Gastrocnemius medialis (tissue), 4 donors: ENCODE measurements at regions not wholly inside any gene's neighbourhood (a gene's known extent, or its start where the extent isn't known, plus 50 kb on each side); places are given as distances from the start of the nearest gene placed in this dataset.
"Not testable (repeated sequence)": the region's sequence is repeated elsewhere in the genome, so short reads cannot be mapped to it uniquely, and the experiment has no call there.

Experiments used
- ATAC-seq, 2 donors: fragments of 150-250 bp; one replicate each; pipeline ENCODE4 v1.9.1; 2016
- DNase-seq, 2 donors: peaks; one replicate each; pipeline ENCODE4 v3.0.0-alpha.2; 2019
- H3K27ac ChIP-seq, 4 donors: fragments of 200-600 bp; sonication (generic); 1 replicate in 1 of 4; 2 replicates in 3 of 4; pipeline ENCODE4 v1.5.1; 2016 to 2018; ENCODE audit warnings: mild to moderate bottlenecking in 2 of 4, moderate library complexity in 1 of 4
- H3K27me3 ChIP-seq, 3 donors: fragments of 200-600 bp; sonication (generic) in 2 of 3; 1 replicate in 1 of 3; 2 replicates in 2 of 3; pipeline versions ENCODE4 v1.5.1 to v1.6.0; 2016 to 2019; ENCODE audit warnings: mild to moderate bottlenecking in 1 of 3, moderate library complexity in 1 of 3
- H3K36me3 ChIP-seq, 2 donors: fragments of 200-600 bp; sonication (generic) in 1 of 2; one replicate each; pipeline ENCODE4 v1.5.1; 2017 to 2018
- H3K4me1 ChIP-seq, 2 donors: fragments of 200-600 bp; sonication (generic) in 1 of 2; one replicate each; pipeline ENCODE4 v1.5.1; 2016 to 2017; ENCODE audit warnings: mild to moderate bottlenecking in 2 of 2
- H3K4me3 ChIP-seq, 4 donors: fragments of 200-600 bp; sonication (generic) in 3 of 4; 1 replicate in 1 of 4; 2 replicates in 3 of 4; pipeline ENCODE4 v1.5.1; 2016 to 2019; ENCODE audit warnings: mild to moderate bottlenecking in 2 of 4
- H3K9me3 ChIP-seq, 3 donors: fragments of 200-600 bp; sonication (generic) in 2 of 3; 1 replicate in 1 of 3; 2 replicates in 2 of 3; pipeline ENCODE4 v1.5.1; 2016 to 2019
- CTCF ChIP-seq, 5 experiments: fragments of 450-650 bp in 3 of 5; fragments of 200-600 bp in 2 of 5; sonication (generic) in 2 of 5; IDR thresholded peaks in 4 of 5; conservative IDR thresholded peaks in 1 of 5; 1 replicate in 4 of 5; 2 replicates in 1 of 5; pipeline ENCODE4 v1.5.1; 2016 to 2019; ENCODE audit warnings: antibody characterized with exemption in 5 of 5, mild to moderate bottlenecking in 3 of 5, moderate library complexity in 3 of 5
- POLR2A ChIP-seq, 2 donors: fragments of 450-650 bp; IDR thresholded peaks; one replicate each; pipeline ENCODE4 v1.6.1; 2017; ENCODE audit warnings: antibody characterized with exemption in 2 of 2, mild to moderate bottlenecking in 2 of 2, moderate library complexity in 2 of 2
- in situ Hi-C, 4 donors: fragments of 200-750 bp; cut with MboI; loops; one replicate each; pipeline versions ENCODE4 v1.15.0 to v1.8.0; 2017; ENCODE audit warnings: low sequenced_read_pairs in 4 of 4
- intact Hi-C: fragments of 100-400 bp; cut with DNase I; formaldehyde crosslinking; loops from one replicate; pipeline ENCODE4 v1.15.1; 2023; ENCODE audit warnings: low total_unique reads

- intact Hi-C loops (no loop called here), in situ Hi-C loops (no loop called here)
Observed at GRCh38 chr3:20442846-20443245, 256.8 kb upstream of the SGO1 start.

GRCh38 chr3:20427268-20427667, 241.3 kb upstream of the SGO1 start:
- in situ Hi-C loops: not testable (repeated sequence)

More at GRCh38 chr3:20442846-20443245, 256.8 kb upstream of the SGO1 start:
- no peak overlapping the region for H3K4me3 ChIP-seq
- H3K27ac ChIP-seq: no peak overlapping the region
- ATAC-seq: no peak
- H3K27me3 ChIP-seq: no peaks in the 10 kb centered on the region
- H3K9me3 ChIP-seq: no peaks in the 10 kb centered on the region
- no peak for TF ChIP-seq CTCF (IDR thresholded peaks at IDR 0.05 in 4 of 5, conservative IDR thresholded peaks at IDR 0.05 in 1 of 5)
- TF ChIP-seq POLR2A (IDR thresholded peaks at IDR 0.05): no peak
- DNase-seq: no peak
- H3K36me3 ChIP-seq: no peaks in the 10 kb centered on the region
- no peaks in the 10 kb centered on the region for H3K4me1 ChIP-seq

GRCh38 chr3:20425138-20425537, 239.1 kb upstream of the SGO1 start:
- in situ Hi-C loops (no loop called here), intact Hi-C loops (no loop called here)
- ATAC-seq (no peak), DNase-seq (no peak)
- H3K27me3 ChIP-seq: no peaks in the 10 kb centered on the region
- no peaks in the 10 kb centered on the region for H3K36me3 ChIP-seq
- no peak overlapping the region for H3K27ac ChIP-seq
- no peak overlapping the region for H3K4me3 ChIP-seq
- no peaks in the 10 kb centered on the region for H3K4me1 ChIP-seq
- TF ChIP-seq POLR2A (IDR thresholded peaks at IDR 0.05): no peak
- no peak for TF ChIP-seq CTCF (IDR thresholded peaks at IDR 0.05 in 4 of 5, conservative IDR thresholded peaks at IDR 0.05 in 1 of 5)
- H3K9me3 ChIP-seq: no peaks in the 10 kb centered on the region

More at GRCh38 chr3:20427268-20427667, 241.3 kb upstream of the SGO1 start:
- H3K4me3 ChIP-seq, H3K4me1 ChIP-seq, H3K9me3 ChIP-seq, ATAC-seq, intact Hi-C loops, H3K36me3 ChIP-seq, H3K27me3 ChIP-seq, H3K27ac ChIP-seq, DNase-seq: not testable (repeated sequence)

- intact Hi-C loops: no loop called here
- Histone ChIP-seq H3K36me3 (no peaks in the 10 kb centered on the region), H3K9me3 (no peaks in the 10 kb centered on the region), H3K27ac (no peak overlapping the region), H3K4me3 (no peak overlapping the region), H3K27me3 (no peaks in the 10 kb centered on the region), H3K4me1 (no peaks in the 10 kb centered on the region)
- TF ChIP-seq CTCF (IDR thresholded peaks at IDR 0.05 in 4 of 5, conservative IDR thresholded peaks at IDR 0.05 in 1 of 5) (no peak), POLR2A (IDR thresholded peaks at IDR 0.05) (no peak)
- DNase-seq (no peak), ATAC-seq (no peak)
- in situ Hi-C loops: no loop called here
Observed at GRCh38 chr3:20424086-20424485, 238.1 kb upstream of the SGO1 start.

- DNase-seq: no peak
- Histone ChIP-seq H3K4me3 (no peak overlapping the region), H3K9me3 (no peaks in the 10 kb centered on the region), H3K4me1 (no peaks in the 10 kb centered on the region), H3K27me3 (no peaks in the 10 kb centered on the region), H3K36me3 (no peaks in the 10 kb centered on the region), H3K27ac (no peak overlapping the region)
- TF ChIP-seq CTCF (IDR thresholded peaks at IDR 0.05 in 4 of 5, conservative IDR thresholded peaks at IDR 0.05 in 1 of 5) (no peak), POLR2A (IDR thresholded peaks at IDR 0.05) (no peak)
- intact Hi-C loops: no loop called here
- in situ Hi-C loops: no loop called here
- no peak for ATAC-seq
Observed at GRCh38 chr3:20422391-20422790, 236.4 kb upstream of the SGO1 start.
